HEK293T (cell line): ENCODE measurements at regions not wholly inside any gene's neighbourhood (a gene's known extent, or its start where the extent isn't known, plus 50 kb on each side); places are given as distances from the start of the nearest gene placed in this dataset.

ENCODE experiments used
- FOXA1 ChIP-seq: fragments of 450-650 bp; IDR thresholded peaks from 2 replicates; pipeline ENCODE4 v1.6.1; 2016; ENCODE audit warnings: mild to moderate bottlenecking
- FOXK2 ChIP-seq: fragments of 450-650 bp; IDR thresholded peaks from 2 replicates; pipeline ENCODE4 v1.6.1; 2016; ENCODE audit warnings: mild to moderate bottlenecking
- FOXM1 ChIP-seq: fragments of 450-650 bp; IDR thresholded peaks from 2 replicates; pipeline ENCODE4 v1.6.1; 2017; ENCODE audit warnings: mild to moderate bottlenecking, borderline replicate concordance
- L3MBTL2 ChIP-seq: fragments of 450-650 bp; conservative IDR thresholded peaks from 2 replicates; pipeline ENCODE4 v1.6.1; 2016; ENCODE audit warnings: mild to moderate bottlenecking
- SP1 ChIP-seq: fragments of 450-650 bp; IDR thresholded peaks from 2 replicates; pipeline ENCODE4 v1.6.1; 2017
- TARDBP ChIP-seq: fragments of 450-650 bp; IDR thresholded peaks from 2 replicates; pipeline ENCODE4 v1.6.1; 2016

- TF ChIP-seq FOXM1: no peak
- TF ChIP-seq L3MBTL2: no peak
- TF ChIP-seq SP1: no peak
- TF ChIP-seq TARDBP: no peak
- no peak for TF ChIP-seq FOXK2
- no peak for TF ChIP-seq FOXA1
Observed at GRCh38 chr5:167721926-167722440, 569.5 kb upstream of the WWC1 start.
